ENCODE measurements at regions not wholly inside any gene's neighbourhood (a gene's known extent, or its start where the extent isn't known, plus 50 kb on each side); places are given as distances from the start of the nearest gene placed in this dataset.
"Not testable (repeated sequence)": the region's sequence is repeated elsewhere in the genome, so short reads cannot be mapped to it uniquely, and the experiment has no call there.

- no peak for DNase-seq (ENCODE audit: low spot score)
Measured at GRCh38 chr13:76349700-76350099, 536.5 kb downstream of the KCTD12 start.

GRCh38 chr13:76339649-76340048, 546.6 kb downstream of the KCTD12 start:
- no peak for DNase-seq (ENCODE audit: low spot score)

- DNase-seq (ENCODE audit: low spot score): no peak
Measured at GRCh38 chr13:76338003-76338402, 548.2 kb downstream of the KCTD12 start.

- no peak for DNase-seq (ENCODE audit: low spot score)
Measured at GRCh38 chr13:76336889-76337844, 549.0 kb downstream of the KCTD12 start.

GRCh38 chr13:76335463-76335862, 550.7 kb downstream of the KCTD12 start:
- no peak for DNase-seq (ENCODE audit: low spot score)

- no peak for DNase-seq (ENCODE audit: low spot score)
Measured at GRCh38 chr13:76331943-76332712, 554.1 kb downstream of the KCTD12 start.

- DNase-seq (ENCODE audit: low spot score): no peak
Measured at GRCh38 chr13:76330761-76331160, 555.4 kb downstream of the KCTD12 start.

GRCh38 chr13:76329866-76330580, 556.2 kb downstream of the KCTD12 start:
- no peak for DNase-seq (ENCODE audit: low spot score)

GRCh38 chr13:76329004-76329403, 557.2 kb downstream of the KCTD12 start:
- no peak for DNase-seq (ENCODE audit: low spot score)

GRCh38 chr13:76326343-76326742, 559.9 kb downstream of the KCTD12 start:
- no peak for DNase-seq (ENCODE audit: low spot score)

- DNase-seq (ENCODE audit: low spot score): no peak
Measured at GRCh38 chr13:76319921-76320320, 566.3 kb downstream of the KCTD12 start.

- DNase-seq (ENCODE audit: low spot score): no peak
Measured at GRCh38 chr13:76316998-76317527, 569.1 kb downstream of the KCTD12 start.

GRCh38 chr13:76314495-76314894, 571.7 kb downstream of the KCTD12 start:
- DNase-seq (ENCODE audit: low spot score): no peak

GRCh38 chr13:76307142-76307541, 579.1 kb downstream of the KCTD12 start:
- peak; percentile 23 for DNase-seq (ENCODE audit: low spot score)

GRCh38 chr13:76300688-76301087, 585.5 kb downstream of the KCTD12 start:
- no peak for DNase-seq (ENCODE audit: low spot score)

GRCh38 chr13:76297331-76297730, 588.9 kb downstream of the KCTD12 start:
- DNase-seq (ENCODE audit: low spot score): no peak

- no peak for DNase-seq (ENCODE audit: low spot score)
Measured at GRCh38 chr13:76296751-76297150, 589.5 kb downstream of the KCTD12 start.

- DNase-seq (ENCODE audit: low spot score): not testable (repeated sequence)
Measured at GRCh38 chr13:76295020-76295419, 591.2 kb downstream of the KCTD12 start.

GRCh38 chr13:76293751-76294150, 592.5 kb downstream of the KCTD12 start:
- peak; percentile 8 for DNase-seq (ENCODE audit: low spot score)

GRCh38 chr13:76293346-76293745, 592.9 kb downstream of the KCTD12 start:
- peak; percentile 31 for DNase-seq (ENCODE audit: low spot score)

GRCh38 chr13:76292726-76293125, 593.5 kb downstream of the KCTD12 start:
- no peak for DNase-seq (ENCODE audit: low spot score)

- DNase-seq (ENCODE audit: low spot score): no peak
Measured at GRCh38 chr13:76292031-76292430, 594.2 kb downstream of the KCTD12 start.
